ENCODE measurements at regions not wholly inside any gene's neighbourhood (a gene's known extent, or its start where the extent isn't known, plus 50 kb on each side); places are given as distances from the start of the nearest gene placed in this dataset.

GRCh38 chr10:64060389-64060788, 539.2 kb downstream of the REEP3 start:
- ATAC-seq, result no peak
- Mint-ChIP-seq H3K27me3 (ENCODE audit: low read depth) (peaks cover 2% of the 10 kb centered on the region), H3K4me1 (ENCODE audit: low read depth) (no peaks in the 10 kb centered on the region), H3K36me3 (ENCODE audit: insufficient read depth) (no peaks in the 10 kb centered on the region), H3K9me3 (no peaks in the 10 kb centered on the region), H3K4me3 (no peak overlapping the region)
- no peak for DNase-seq

GRCh38 chr10:64062793-64063192, 541.6 kb downstream of the REEP3 start:
- Mint-ChIP-seq H3K4me3 (no peak overlapping the region), H3K36me3 (ENCODE audit: insufficient read depth) (no peaks in the 10 kb centered on the region), H3K4me1 (ENCODE audit: low read depth) (no peaks in the 10 kb centered on the region), H3K9me3 (no peaks in the 10 kb centered on the region), H3K27me3 (ENCODE audit: low read depth) (peaks cover 2% of the 10 kb centered on the region)
- DNase-seq, result no peak
- ATAC-seq, result no peak

- ATAC-seq (no peak), DNase-seq (no peak)
- H3K36me3 Mint-ChIP-seq (ENCODE audit: insufficient read depth), result no peaks in the 10 kb centered on the region
- H3K9me3 Mint-ChIP-seq, result no peaks in the 10 kb centered on the region
- no peak overlapping the region for H3K4me3 Mint-ChIP-seq
- H3K4me1 Mint-ChIP-seq (ENCODE audit: low read depth), result no peaks in the 10 kb centered on the region
- H3K27me3 Mint-ChIP-seq (ENCODE audit: low read depth), result no peaks in the 10 kb centered on the region
Measured at GRCh38 chr10:64067009-64067606, 545.9 kb downstream of the REEP3 start.

GRCh38 chr10:64067859-64068258, 546.7 kb downstream of the REEP3 start:
- Mint-ChIP-seq H3K4me3 (no peak overlapping the region), H3K9me3 (no peaks in the 10 kb centered on the region), H3K36me3 (ENCODE audit: insufficient read depth) (no peaks in the 10 kb centered on the region), H3K4me1 (ENCODE audit: low read depth) (no peaks in the 10 kb centered on the region), H3K27me3 (ENCODE audit: low read depth) (peaks cover 2% of the 10 kb centered on the region)
- ATAC-seq (no peak), DNase-seq (no peak)

GRCh38 chr10:64070241-64070640, 549.0 kb downstream of the REEP3 start:
- ATAC-seq (no peak), DNase-seq (no peak)
- Mint-ChIP-seq H3K9me3 (no peaks in the 10 kb centered on the region), H3K36me3 (ENCODE audit: insufficient read depth) (no peaks in the 10 kb centered on the region), H3K4me1 (ENCODE audit: low read depth) (no peaks in the 10 kb centered on the region), H3K4me3 (no peak overlapping the region), H3K27me3 (ENCODE audit: low read depth) (peaks cover 2% of the 10 kb centered on the region)

GRCh38 chr10:64071218-64071617, 550.0 kb downstream of the REEP3 start:
- no peak for DNase-seq
- ATAC-seq, result no peak
- H3K9me3 Mint-ChIP-seq, result no peaks in the 10 kb centered on the region

DNA sequence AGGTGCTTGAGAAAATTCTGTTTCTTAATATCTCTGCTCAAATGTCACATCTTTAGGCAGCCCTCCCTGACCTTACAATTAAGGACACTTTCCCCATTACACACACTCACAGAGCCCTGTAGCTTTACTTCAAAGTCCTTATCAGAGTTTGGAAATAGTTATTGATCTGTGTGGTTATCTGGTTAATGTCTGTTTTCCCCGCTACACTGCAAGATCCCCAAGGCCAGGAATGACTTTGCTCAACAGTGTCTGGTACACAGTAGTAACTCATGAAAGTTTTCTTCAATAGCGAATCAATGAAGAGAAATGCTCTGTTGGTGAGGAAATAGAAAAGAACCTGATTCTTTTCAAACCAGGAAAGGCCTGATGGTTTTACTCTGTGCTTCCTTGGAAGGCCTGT, 554.4 kb downstream of the REEP3 start:
- ATAC-seq (no peak), DNase-seq (no peak)
- Mint-ChIP-seq H3K9me3 (no peaks in the 10 kb centered on the region), H3K4me3 (no peak overlapping the region), H3K27me3 (ENCODE audit: low read depth) (peaks cover 2% of the 10 kb centered on the region), H3K4me1 (ENCODE audit: low read depth) (no peaks in the 10 kb centered on the region), H3K36me3 (ENCODE audit: insufficient read depth) (no peaks in the 10 kb centered on the region)

More at GRCh38 chr10:64071218-64071617, 550.0 kb downstream of the REEP3 start:
- Mint-ChIP-seq H3K4me1 (ENCODE audit: low read depth) (no peaks in the 10 kb centered on the region), H3K36me3 (ENCODE audit: insufficient read depth) (no peaks in the 10 kb centered on the region), H3K27me3 (ENCODE audit: low read depth) (peaks cover 2% of the 10 kb centered on the region), H3K4me3 (no peak overlapping the region)

DNA sequence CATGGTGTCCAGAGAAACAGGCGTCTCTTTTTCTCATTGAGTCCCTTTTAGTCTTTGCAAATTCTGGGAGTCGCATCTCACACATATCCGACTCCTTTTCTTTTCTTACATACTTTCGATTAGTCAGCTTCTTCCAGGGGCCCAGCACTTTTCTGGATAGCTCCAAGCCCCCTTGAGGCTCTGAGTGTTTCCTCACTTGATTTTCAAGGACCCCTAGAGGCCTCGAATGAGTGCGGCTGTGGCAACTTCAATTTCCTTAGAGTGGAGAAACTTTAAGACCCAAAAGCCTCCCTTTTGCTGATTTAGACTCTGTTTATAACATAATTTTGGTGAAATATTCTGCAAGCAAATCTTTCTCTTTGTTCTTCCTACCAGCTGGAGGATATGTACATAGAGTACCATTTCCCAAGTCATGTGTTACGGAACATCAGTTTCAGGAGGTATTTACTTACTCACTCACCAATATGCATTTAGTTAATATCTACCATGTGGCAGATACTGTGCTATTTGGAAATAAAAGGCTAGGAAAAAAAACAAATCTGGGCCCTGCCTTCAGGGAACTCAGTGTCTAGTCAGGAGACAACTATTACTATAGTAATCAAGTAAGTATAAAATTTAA, 555.2 kb downstream of the REEP3 start:
- DNase-seq (no peak), ATAC-seq (no peak)
- Mint-ChIP-seq H3K36me3 (ENCODE audit: insufficient read depth) (no peaks in the 10 kb centered on the region), H3K4me3 (no peak overlapping the region), H3K27me3 (ENCODE audit: low read depth) (peaks cover 2% of the 10 kb centered on the region), H3K4me1 (ENCODE audit: low read depth) (no peaks in the 10 kb centered on the region), H3K9me3 (no peaks in the 10 kb centered on the region)

DNA sequence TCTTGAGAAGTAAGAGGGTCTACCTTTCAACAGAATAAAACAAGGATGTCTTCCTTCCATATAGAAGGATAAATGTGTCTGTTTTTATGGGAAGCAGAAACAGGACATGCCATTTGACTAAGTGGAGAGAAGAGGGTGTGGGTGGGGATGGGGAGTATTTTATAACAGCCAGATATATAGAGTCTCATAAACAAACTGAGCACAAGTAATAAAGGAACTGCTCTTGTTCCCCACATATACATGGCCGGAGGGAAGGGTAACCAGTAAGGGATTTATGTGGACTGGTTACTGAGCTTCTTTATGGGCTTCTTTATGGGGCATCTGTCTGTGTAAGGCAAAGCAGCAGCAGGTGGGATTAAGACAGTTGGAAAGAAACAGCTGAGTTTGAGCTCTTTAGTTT, 558.1 kb downstream of the REEP3 start:
- DNase-seq, result no peak
- Mint-ChIP-seq H3K4me3 (no peak overlapping the region), H3K36me3 (ENCODE audit: insufficient read depth) (no peaks in the 10 kb centered on the region), H3K9me3 (no peaks in the 10 kb centered on the region), H3K27me3 (ENCODE audit: low read depth) (no peaks in the 10 kb centered on the region), H3K4me1 (ENCODE audit: low read depth) (no peaks in the 10 kb centered on the region)
- ATAC-seq, result no peak

DNA sequence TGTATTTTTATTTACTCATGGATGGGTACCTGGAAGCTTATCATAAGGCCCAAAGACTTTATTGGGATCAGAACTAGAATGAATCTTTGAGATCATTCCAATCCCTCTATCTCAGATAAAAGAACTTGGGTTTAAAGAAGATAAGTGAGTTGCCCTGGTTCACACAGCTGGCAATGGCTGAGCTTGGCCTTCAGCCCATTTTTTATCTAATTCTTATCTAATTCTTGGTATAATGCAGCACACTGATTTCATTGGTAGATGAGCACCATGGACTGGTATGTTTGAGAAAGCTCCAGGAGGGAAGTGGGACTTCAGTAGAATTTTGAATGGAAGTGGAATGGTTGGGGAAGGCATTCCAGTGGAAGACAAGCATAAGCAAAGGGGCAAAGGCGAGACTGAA, 558.9 kb downstream of the REEP3 start:
- H3K9me3 Mint-ChIP-seq, result no peaks in the 10 kb centered on the region
- H3K4me1 Mint-ChIP-seq (ENCODE audit: low read depth), result no peaks in the 10 kb centered on the region
- DNase-seq (no peak), ATAC-seq (no peak)
- H3K36me3 Mint-ChIP-seq (ENCODE audit: insufficient read depth), result no peaks in the 10 kb centered on the region
- no peak overlapping the region for H3K4me3 Mint-ChIP-seq
- H3K27me3 Mint-ChIP-seq (ENCODE audit: low read depth), result no peaks in the 10 kb centered on the region

GRCh38 chr10:64081947-64082482, 560.8 kb downstream of the REEP3 start:
- Mint-ChIP-seq H3K4me1 (ENCODE audit: low read depth) (no peaks in the 10 kb centered on the region), H3K27me3 (ENCODE audit: low read depth) (no peaks in the 10 kb centered on the region), H3K9me3 (no peaks in the 10 kb centered on the region), H3K4me3 (no peak overlapping the region), H3K36me3 (ENCODE audit: insufficient read depth) (no peaks in the 10 kb centered on the region)
- DNase-seq (no peak), ATAC-seq (no peak)

DNA sequence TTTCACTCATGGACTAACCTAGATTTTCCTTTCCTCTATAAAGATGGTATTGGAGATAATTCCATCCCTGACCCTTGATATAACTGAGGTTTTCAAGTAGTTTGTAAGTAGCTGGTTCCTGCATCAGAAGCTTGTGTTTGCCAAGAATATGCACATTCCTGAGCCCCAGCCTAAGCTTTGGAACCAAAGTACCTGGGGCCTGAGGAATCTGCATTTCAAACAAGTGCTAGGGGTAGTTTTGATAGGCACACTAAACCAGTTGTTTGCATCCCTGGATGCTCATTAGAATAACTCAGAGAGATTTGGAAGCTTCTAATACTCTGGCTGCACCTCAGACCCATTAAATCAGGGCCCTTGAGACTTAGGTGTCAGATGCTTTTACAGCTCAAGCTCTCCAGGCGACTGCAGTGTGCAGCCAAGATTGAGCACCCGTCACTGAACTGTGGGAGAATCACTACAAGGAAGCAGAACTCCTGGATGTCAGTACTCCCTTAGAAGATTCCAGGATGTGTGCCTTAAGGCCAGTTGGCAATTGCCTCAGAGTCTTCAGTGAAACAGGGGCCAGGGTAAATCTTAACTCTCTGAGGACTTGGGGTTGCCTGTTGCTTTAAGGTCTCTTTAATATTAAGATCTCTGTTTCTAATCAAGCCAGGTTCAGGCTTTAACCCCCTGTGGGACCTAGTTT, 565.0 kb downstream of the REEP3 start:
- no peaks in the 10 kb centered on the region for H3K9me3 Mint-ChIP-seq
- no peak overlapping the region for H3K4me3 Mint-ChIP-seq
- no peaks in the 10 kb centered on the region for H3K27me3 Mint-ChIP-seq (ENCODE audit: low read depth)
- DNase-seq (no peak), ATAC-seq (no peak)
- H3K36me3 Mint-ChIP-seq (ENCODE audit: insufficient read depth), result no peaks in the 10 kb centered on the region
- no peaks in the 10 kb centered on the region for H3K4me1 Mint-ChIP-seq (ENCODE audit: low read depth)

DNA sequence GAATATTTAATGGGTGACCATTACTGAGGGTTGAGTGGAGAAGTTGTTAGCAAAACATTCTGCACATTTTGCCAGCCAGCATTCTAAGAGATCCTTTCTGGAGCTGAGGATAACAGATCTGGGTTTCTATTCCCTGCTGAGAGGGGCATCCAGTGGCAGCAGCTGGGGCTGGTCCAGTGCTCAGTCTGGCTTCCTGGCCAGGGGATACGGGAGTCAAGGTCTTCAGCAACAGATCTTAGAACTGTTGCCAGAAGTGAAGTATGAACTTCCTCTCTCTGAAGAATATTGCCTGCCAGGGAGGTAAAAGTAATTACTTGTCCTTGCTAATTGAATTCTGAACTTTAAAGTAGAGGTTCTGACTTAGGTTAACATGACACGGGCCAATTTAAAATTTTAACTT, 568.4 kb downstream of the REEP3 start:
- ATAC-seq (no peak), DNase-seq (no peak)
- Mint-ChIP-seq H3K4me1 (ENCODE audit: low read depth) (no peaks in the 10 kb centered on the region), H3K36me3 (ENCODE audit: insufficient read depth) (no peaks in the 10 kb centered on the region), H3K27me3 (ENCODE audit: low read depth) (no peaks in the 10 kb centered on the region), H3K9me3 (no peaks in the 10 kb centered on the region), H3K4me3 (no peak overlapping the region)

GRCh38 chr10:64090865-64091264, 569.7 kb downstream of the REEP3 start:
- Mint-ChIP-seq H3K9me3 (no peaks in the 10 kb centered on the region), H3K4me3 (no peak overlapping the region), H3K4me1 (ENCODE audit: low read depth) (no peaks in the 10 kb centered on the region), H3K36me3 (ENCODE audit: insufficient read depth) (no peaks in the 10 kb centered on the region), H3K27me3 (ENCODE audit: low read depth) (no peaks in the 10 kb centered on the region)
- DNase-seq (no peak), ATAC-seq (no peak)

DNA sequence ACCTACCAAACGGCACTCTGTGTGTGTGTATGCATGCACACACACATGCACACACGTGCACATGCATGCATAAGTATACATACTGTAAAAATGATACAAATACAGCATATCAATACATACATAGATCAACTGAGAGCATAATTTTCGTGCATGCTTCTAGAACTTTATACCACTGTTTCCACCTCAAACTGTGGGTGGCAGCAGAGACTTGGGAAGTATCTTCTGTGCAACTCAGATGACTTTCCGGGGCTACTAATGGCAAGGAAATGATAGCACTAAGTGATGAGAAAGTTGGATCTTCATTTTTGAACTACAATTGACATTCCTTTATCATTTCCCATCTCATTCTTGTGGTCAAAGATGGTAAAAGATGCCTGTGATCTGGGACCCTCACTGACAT, 570.7 kb downstream of the REEP3 start:
- Mint-ChIP-seq H3K9me3 (no peaks in the 10 kb centered on the region), H3K4me1 (ENCODE audit: low read depth) (no peaks in the 10 kb centered on the region)

More for the DNA sequence above, 570.7 kb downstream of the REEP3 start:
- no peak overlapping the region for H3K4me3 Mint-ChIP-seq
- no peaks in the 10 kb centered on the region for H3K36me3 Mint-ChIP-seq (ENCODE audit: insufficient read depth)
- no peaks in the 10 kb centered on the region for H3K27me3 Mint-ChIP-seq (ENCODE audit: low read depth)
- DNase-seq (no peak), ATAC-seq (no peak)

All from activated T-cell treated with anti-CD3 and anti-CD28 coated beads, Interleukin-2, amount 50 U/mL, for 4 hours (primary cell).